HFF-Myc (cell line): ENCODE measurements at regions not wholly inside any gene's neighbourhood (a gene's known extent, or its start where the extent isn't known, plus 50 kb on each side); places are given as distances from the start of the nearest gene placed in this dataset.

Experiments
- DNase-seq: peaks from one replicate; pipeline ENCODE4 v3.0.0-alpha.2; 2011; ENCODE audit warnings: low read depth; ENCODE audit errors: extremely low read depth
- H3K4me3 ChIP-seq: replicated peaks from 2 replicates; pipeline ENCODE4 v1.5.1; 2011; ENCODE audit warnings: low read depth, mild to moderate bottlenecking, control low read depth, low read length
- CTCF ChIP-seq: IDR thresholded peaks from 2 replicates; pipeline ENCODE4 v1.5.1; 2012; ENCODE audit warnings: mild to moderate bottlenecking, low read depth, low read length, control low read depth; ENCODE audit errors: missing control alignments

GRCh38 chr4:79584902-79585301 is 176.9 kb upstream of the GK2 start:
- DNase-seq: no peak
- H3K4me3 ChIP-seq: no peak overlapping the region
- no peak for TF ChIP-seq CTCF

- H3K4me3 ChIP-seq: no peak overlapping the region
- TF ChIP-seq CTCF: no peak
- DNase-seq: no peak
Measured at GRCh38 chr4:79584352-79584751, 176.3 kb upstream of the GK2 start.

GRCh38 chr4:79578606-79579005 is 170.6 kb upstream of the GK2 start:
- TF ChIP-seq CTCF: no peak
- no peak overlapping the region for H3K4me3 ChIP-seq
- DNase-seq: no peak

GRCh38 chr4:79576429-79576753 is 168.4 kb upstream of the GK2 start:
- TF ChIP-seq CTCF: peak; percentile 35
- no peak overlapping the region for H3K4me3 ChIP-seq

GRCh38 chr4:79575709-79576428 is 167.8 kb upstream of the GK2 start:
- TF ChIP-seq CTCF: no peak
- no peak overlapping the region for H3K4me3 ChIP-seq
- no peak for DNase-seq

More at GRCh38 chr4:79576429-79576753, 168.4 kb upstream of the GK2 start:
- DNase-seq: peak; percentile 9

GRCh38 chr4:79574741-79575451 is 166.9 kb upstream of the GK2 start:
- H3K4me3 ChIP-seq: no peak overlapping the region
- DNase-seq: no peak
- no peak for TF ChIP-seq CTCF

GRCh38 chr4:79563219-79563618 is 155.2 kb upstream of the GK2 start:
- no peak overlapping the region for H3K4me3 ChIP-seq
- no peak for TF ChIP-seq CTCF
- no peak for DNase-seq
